ENCODE measurements at regions not wholly inside any gene's neighbourhood (a gene's known extent, or its start where the extent isn't known, plus 50 kb on each side); places are given as distances from the start of the nearest gene placed in this dataset.

DNA sequence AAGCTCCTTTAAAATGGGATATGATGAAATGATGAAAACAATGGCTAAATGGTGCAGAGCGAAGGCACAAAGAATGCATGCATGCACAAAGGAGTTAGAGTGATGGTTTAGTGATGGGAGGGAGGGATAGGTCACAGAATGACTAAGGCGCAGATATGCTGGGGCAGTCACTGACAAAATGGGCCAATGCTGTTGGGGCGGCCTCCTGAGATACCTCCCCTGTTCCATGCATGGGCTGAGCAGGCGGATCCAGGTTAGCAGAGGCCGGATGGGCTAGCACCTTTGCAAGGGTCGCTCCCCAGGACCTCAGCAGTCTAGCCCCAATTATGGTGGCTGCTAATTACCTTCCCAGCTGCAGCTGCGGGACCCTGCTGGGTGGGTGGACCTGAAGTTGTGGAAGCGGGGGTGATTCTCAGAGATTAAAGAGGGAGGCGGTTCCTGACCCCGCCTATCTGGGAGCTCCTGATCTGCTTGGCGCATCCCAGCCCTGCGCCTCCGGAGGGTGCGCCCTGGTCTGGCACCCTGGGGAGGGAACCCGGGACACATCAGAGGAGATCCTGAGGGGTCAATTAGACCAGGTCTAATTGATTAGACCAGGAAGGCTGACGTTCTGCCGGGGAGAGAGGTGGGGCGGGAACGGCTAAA lies 175.0 kb downstream of the CYP26A1 start:
- TF ChIP-seq CTCF (IDR thresholded peaks at IDR 0.05), result no peak
- no peak for TF ChIP-seq POLR2A (IDR thresholded peaks at IDR 0.05)
